HG03135 (cell line): ENCODE measurements at regions not wholly inside any gene's neighbourhood (a gene's known extent, or its start where the extent isn't known, plus 50 kb on each side); places are given as distances from the start of the nearest gene placed in this dataset.
"Not testable (repeated sequence)": the region's sequence is repeated elsewhere in the genome, so short reads cannot be mapped to it uniquely, and the experiment has no call there.

Source experiments
- ATAC-seq: cut with Tn5 transposase; IDR thresholded peaks from one replicate; pipeline ENCODE4 v1.9.1; 2021; ENCODE audit warnings: mild to moderate bottlenecking, moderate library complexity; ENCODE audit not compliant: unreplicated experiment

GRCh38 chr2:146392631-146393030, 1452.2 kb upstream of the ACVR2A start:
- ATAC-seq: no peak

- ATAC-seq: no peak
Observed at GRCh38 chr2:146392186-146392585, 1452.6 kb upstream of the ACVR2A start.

- ATAC-seq: no peak
Observed at GRCh38 chr2:146388757-146389156, 1456.1 kb upstream of the ACVR2A start.

- ATAC-seq: no peak
Observed at GRCh38 chr2:146386096-146386495, 1458.7 kb upstream of the ACVR2A start.

GRCh38 chr2:146385031-146385430, 1459.8 kb upstream of the ACVR2A start:
- no peak for ATAC-seq

- ATAC-seq: no peak
Observed at GRCh38 chr2:146376511-146377064, 1468.2 kb upstream of the ACVR2A start.

- ATAC-seq: no peak
Observed at GRCh38 chr2:146374505-146374904, 1470.3 kb upstream of the ACVR2A start.

- not testable (repeated sequence) for ATAC-seq
Observed at GRCh38 chr2:146371364-146371763, 1473.5 kb upstream of the ACVR2A start.

GRCh38 chr2:146370826-146371225, 1474.0 kb upstream of the ACVR2A start:
- no peak for ATAC-seq

GRCh38 chr2:146366276-146366675, 1478.6 kb upstream of the ACVR2A start:
- no peak for ATAC-seq

- ATAC-seq: no peak
Observed at GRCh38 chr2:146365041-146365440, 1479.8 kb upstream of the ACVR2A start.

- ATAC-seq: no peak
Observed at GRCh38 chr2:146363731-146364130, 1481.1 kb upstream of the ACVR2A start.

GRCh38 chr2:146351689-146352088, 1493.1 kb upstream of the ACVR2A start:
- ATAC-seq: no peak

GRCh38 chr2:146349334-146349733, 1495.5 kb upstream of the ACVR2A start:
- no peak for ATAC-seq

- ATAC-seq: no peak
Observed at GRCh38 chr2:146324951-146325350, 1519.9 kb upstream of the ACVR2A start.

- ATAC-seq: no peak
Observed at GRCh38 chr2:146323564-146323963, 1521.3 kb upstream of the ACVR2A start.

GRCh38 chr2:146321175-146321574, 1523.7 kb upstream of the ACVR2A start:
- no peak for ATAC-seq

GRCh38 chr2:146317959-146318358, 1526.9 kb upstream of the ACVR2A start:
- ATAC-seq: no peak

GRCh38 chr2:146312899-146313298, 1531.9 kb upstream of the ACVR2A start:
- ATAC-seq: no peak

- no peak for ATAC-seq
Observed at GRCh38 chr2:146305164-146305563, 1539.7 kb upstream of the ACVR2A start.

GRCh38 chr2:146301287-146301686, 1543.5 kb upstream of the ACVR2A start:
- ATAC-seq: no peak

- ATAC-seq: no peak
Observed at GRCh38 chr2:146295080-146295670, 1549.7 kb upstream of the ACVR2A start.

GRCh38 chr2:146287281-146287680, 1557.5 kb upstream of the ACVR2A start:
- no peak for ATAC-seq
